Ovary (tissue), 3 donors: ENCODE measurements at regions not wholly inside any gene's neighbourhood (a gene's known extent, or its start where the extent isn't known, plus 50 kb on each side); places are given as distances from the start of the nearest gene placed in this dataset.

ENCODE experiments used
- CTCF ChIP-seq, 3 donors: fragments of 450-650 bp in 2 of 3; fragments of 200-600 bp in 1 of 3; IDR thresholded peaks; one replicate each; pipeline versions ENCODE4 v1.5.1 to v1.8.0; 2016 to 2022; ENCODE audit warnings: antibody characterized with exemption in 3 of 3, mild to moderate bottlenecking in 1 of 3
- EP300 ChIP-seq: sonication (generic); formaldehyde crosslinking; IDR thresholded peaks from one replicate; pipeline ENCODE4 v1.6.1; 2017; ENCODE audit warnings: antibody characterized with exemption
- donor health status: DM: no; HTN: no; CAD: no.

- TF ChIP-seq CTCF (IDR thresholded peaks at IDR 0.05): no peak
- TF ChIP-seq EP300: no peak
These were observed 59.9 kb upstream of the CDC42BPA start for GRCh38 chr1:227378181-227378580.
